ENCODE measurements at regions not wholly inside any gene's neighbourhood (a gene's known extent, or its start where the extent isn't known, plus 50 kb on each side); places are given as distances from the start of the nearest gene placed in this dataset.
"Not testable (repeated sequence)": the region's sequence is repeated elsewhere in the genome, so short reads cannot be mapped to it uniquely, and the experiment has no call there.

- no peak for DNase-seq (ENCODE audit: low spot score)
These were observed 158.9 kb downstream of the HINT1 start for GRCh38 chr5:131005963-131006684.

DNA sequence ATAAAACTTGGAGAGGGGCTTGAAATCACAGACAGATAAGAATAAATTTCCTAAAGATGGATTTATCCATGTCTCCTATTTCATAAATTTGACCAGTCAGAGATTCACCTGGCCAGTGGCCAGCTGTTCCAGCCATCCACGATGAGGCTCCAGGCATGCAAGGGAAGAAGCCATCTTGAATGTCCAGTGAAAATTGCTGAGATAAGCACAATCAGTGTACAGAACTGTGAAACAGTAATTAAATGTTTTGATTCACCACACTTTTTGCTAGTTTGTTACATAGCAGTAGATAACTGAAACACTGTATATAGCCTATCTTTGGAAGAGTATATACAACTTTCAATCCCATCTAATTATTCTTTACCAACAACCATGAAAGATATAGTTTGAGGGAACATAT is 163.5 kb downstream of the HINT1 start:
- DNase-seq (ENCODE audit: low spot score) = no peak

GRCh38 chr5:131000289-131000688 is 164.8 kb downstream of the HINT1 start:
- DNase-seq (ENCODE audit: low spot score) = no peak

DNA sequence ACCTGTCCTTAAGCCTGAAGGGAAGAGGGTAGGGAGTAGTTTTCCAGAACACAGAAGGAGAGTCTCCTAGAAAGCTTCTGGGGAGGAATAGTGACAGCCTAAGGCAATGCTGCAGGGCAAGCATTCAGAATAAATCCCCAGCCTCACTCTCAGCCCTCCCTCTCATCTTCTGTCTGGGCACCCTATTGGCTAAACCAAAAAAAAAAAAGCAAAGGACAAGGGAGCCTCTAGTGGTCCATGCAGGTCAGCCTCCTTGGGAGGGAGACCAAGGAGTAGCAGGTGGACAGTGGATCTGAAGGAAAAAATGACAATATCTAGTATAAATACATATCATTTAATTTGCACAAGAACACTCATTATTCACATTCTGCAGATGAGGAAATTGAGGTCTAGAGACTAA is 168.3 kb downstream of the HINT1 start:
- not testable (repeated sequence) for DNase-seq (ENCODE audit: low spot score)

DNA sequence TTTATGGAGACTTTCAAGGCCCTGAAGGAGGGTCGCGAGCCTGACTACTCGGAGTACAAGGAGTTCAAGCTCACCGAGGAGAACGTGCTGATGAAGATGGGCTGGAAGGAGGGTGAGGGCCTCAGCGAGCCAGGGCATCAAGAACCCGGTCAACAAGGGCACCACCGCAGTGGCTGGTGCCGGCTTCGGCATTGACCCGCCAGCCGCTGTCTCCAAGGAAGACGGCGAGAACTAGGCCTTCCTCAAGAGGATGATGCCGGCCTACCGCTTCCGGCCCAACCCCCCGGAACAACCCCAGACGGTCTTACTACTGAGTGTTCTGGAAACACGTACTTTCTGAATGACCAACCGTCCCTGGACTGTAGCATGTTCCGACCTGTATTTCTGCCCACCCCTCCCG is 169.2 kb downstream of the HINT1 start:
- no peak for DNase-seq (ENCODE audit: low spot score)

DNA sequence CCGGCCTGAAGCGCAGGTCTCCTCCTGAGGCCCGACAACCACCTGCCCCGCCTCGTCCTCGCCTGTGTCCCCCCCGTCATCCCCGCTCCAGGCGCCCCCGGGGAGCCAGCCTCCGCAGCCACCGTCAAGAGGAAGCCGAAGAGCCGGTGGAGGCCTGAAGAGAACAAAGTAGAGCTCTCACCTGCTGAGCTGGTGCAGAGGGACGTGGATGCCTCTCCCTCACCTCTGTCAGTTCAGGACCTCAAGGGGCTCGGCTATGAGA is 169.9 kb downstream of the HINT1 start:
- no peak for DNase-seq (ENCODE audit: low spot score)

DNA sequence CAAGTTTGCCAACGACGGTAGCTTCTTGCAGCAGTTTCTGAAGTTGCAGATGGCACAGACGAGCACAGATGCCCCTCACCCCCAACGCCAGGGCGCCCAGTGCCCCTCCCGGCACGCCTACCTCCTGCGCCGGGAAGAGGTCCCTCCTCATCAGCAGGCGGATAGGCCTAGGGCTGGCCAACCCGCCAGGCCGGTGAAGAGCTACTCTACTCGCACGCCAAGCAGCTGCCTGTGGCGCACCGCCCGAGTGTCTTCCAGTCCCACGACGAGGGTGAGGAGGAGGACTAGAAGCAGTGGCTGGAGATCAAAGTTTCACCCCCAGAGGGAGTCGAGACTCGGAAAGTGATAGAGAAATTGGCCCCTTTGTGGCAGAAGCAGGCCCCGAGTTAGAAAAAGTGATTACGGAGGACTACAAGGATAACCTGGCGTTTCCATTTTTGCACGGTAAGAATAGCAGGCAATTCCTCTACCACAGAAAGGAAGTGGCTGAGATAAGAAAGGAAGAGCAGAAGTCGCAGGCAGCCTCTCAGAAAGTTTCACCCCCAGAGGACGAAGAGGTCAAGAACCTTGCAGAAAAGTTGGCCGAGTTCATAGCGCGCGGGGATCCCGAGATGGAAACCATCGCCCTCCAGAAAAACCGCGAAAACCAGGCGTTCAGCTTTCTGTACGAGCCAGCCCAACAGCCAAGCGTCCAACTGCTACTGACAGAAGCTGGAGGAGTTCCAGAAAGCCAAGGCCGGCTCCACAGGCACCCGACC is 170.4 kb downstream of the HINT1 start:
- no peak for DNase-seq (ENCODE audit: low spot score)

GRCh38 chr5:130992621-130993020 is 172.4 kb downstream of the HINT1 start:
- no peak for DNase-seq (ENCODE audit: low spot score)

DNA sequence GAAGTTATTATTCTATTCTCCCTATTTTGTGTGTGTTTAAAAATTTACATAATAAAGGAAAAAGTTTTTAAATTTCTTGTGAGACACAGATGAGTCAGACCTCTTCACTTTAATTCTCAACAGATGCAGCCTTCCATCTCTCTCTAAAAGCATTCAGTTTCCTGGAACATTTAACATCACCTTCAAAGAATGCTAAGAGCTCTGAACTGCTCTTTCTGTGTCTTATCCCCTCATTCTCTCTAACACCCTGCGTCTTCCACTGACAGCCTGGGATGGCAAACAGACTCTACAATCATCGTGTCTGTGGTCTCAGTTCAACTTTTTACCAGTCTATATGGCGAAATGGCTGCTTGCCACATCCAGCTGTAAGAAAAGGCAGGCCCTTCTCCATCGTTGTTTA is 173.0 kb downstream of the HINT1 start:
- no peak for DNase-seq (ENCODE audit: low spot score)

DNA sequence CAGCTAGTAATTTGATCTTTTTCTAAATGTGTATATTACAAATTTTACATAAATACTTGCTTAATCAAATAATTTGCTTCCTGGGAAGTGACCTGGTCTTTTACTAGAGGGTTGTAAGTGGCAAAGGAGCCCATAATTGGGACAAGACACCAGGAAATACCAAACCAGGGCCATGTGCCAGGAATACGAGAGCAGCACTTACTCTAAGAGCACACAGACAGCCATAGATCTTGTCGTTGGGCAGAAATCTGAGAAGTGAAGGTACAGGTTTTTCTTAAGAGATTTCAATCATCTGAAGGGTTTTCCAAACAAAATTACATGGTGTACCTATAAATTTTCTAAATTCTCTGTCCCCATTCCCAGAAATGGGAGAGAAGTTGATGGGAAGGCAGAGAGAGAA is 179.3 kb downstream of the HINT1 start:
- no peak for DNase-seq (ENCODE audit: low spot score)

DNA sequence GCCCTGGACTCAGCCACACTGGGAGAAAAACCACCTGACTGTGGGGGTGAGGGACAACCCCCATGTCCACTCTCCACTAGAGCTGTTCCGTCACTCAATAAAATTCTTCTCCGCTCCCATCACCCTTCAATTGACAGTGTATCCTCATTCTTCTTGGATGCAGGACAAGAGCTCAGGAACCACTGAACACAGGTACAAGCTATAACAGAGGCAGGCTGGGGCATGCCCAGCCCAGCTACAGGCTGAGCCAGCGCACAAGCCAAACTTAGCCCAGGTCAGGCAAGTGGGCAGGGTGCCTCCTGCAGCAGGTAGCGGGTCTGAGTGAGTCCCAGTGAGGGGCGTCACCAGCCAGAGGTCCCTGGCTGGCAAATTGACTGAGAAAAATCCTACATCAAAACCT is 183.4 kb downstream of the HINT1 start:
- DNase-seq (ENCODE audit: low spot score) = no peak

- DNase-seq (ENCODE audit: low spot score) = no peak
These were observed 186.6 kb downstream of the HINT1 start for GRCh38 chr5:130978475-130978874.

GRCh38 chr5:130976493-130976892 is 188.6 kb downstream of the HINT1 start:
- no peak for DNase-seq (ENCODE audit: low spot score)

GRCh38 chr5:130975847-130976246 is 189.2 kb downstream of the HINT1 start:
- DNase-seq (ENCODE audit: low spot score) = no peak

DNA sequence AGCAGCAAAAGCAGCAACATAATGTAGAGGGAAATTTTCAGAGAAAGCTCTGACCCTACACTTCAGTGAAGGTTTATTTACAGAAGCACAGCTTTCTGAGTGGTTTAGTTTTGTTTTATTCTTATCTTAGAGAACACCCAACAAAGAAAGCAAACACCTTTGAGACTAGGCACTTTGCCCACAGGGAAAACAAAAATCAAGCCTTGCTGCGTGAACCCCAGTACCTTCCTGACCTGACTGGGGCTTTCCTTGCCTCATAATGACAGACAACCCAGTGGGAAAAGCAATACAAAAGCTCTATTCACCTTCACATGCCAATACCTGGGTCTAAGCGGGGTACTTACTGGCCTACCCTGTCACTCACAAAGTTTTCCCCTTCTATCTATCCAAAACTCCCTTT is 189.8 kb downstream of the HINT1 start:
- DNase-seq (ENCODE audit: low spot score) = no peak

- no peak for DNase-seq (ENCODE audit: low spot score)
These were observed 190.9 kb downstream of the HINT1 start for GRCh38 chr5:130974021-130974683.

GRCh38 chr5:130966990-130967525 is 198.0 kb downstream of the HINT1 start:
- no peak for DNase-seq (ENCODE audit: low spot score)

DNA sequence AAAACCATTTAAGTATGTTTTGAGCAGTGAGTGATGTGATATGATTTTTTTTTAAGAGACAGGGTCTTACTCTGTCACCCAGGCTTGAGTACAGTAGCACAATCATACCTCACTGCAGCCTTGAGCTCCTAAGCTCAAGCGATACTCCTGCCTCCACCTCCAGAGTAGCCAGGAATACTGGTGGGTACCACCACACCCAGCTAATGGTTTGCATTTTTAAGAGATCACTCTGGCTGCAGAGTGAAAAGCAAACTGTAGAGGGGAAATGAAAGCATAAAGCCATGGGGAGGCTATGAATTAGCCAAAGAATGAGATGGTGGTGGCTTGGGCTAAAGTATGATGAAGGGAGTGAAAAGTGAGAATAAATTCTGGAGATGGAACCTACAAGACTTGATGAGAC is 199.1 kb downstream of the HINT1 start:
- no peak for DNase-seq (ENCODE audit: low spot score)

- no peak for DNase-seq (ENCODE audit: low spot score)
These were observed 199.7 kb downstream of the HINT1 start for GRCh38 chr5:130965360-130965759.

DNA sequence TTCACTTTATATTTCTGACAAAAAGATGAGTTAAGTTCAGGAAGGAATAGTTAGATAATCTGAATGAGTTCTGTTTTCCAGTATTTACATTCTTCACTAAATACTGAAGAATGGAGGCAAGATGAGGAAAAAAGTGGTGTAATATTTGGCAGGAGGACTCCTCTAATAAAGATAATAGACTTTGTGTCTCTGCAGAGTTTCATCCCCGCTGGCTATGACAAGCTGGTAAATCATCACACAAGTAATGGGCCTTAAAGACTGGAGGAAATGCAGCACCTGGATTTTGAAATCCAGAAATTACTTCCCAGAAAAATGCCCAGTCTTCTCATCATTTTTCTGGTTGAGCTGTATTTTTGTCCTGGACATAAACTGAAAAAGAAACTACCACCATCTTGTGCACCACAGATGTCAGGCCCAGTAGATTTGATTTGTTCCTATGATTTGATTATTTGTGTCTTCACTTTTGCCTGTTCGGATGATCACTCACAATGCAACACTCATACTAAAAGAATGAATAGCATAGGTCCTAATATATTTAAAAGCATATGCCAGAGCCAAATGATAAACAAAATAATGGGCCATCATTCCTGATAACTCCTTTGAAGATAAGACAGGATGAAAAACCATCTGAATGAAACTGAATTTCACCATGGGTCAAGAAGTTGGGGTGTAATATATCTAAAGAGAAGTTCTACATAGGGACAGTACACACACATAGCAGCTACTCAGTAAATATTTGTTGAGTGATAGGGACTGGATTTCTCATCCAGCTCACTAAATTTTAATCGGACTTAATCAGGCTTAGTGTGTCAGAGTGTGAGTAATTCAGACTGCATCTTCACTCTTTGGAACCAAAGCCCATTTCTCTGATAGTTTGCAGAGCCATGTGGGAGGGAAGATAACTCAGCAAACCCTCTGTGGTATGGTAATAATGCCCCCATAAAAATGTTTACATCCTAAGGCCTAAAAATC is 200.5 kb downstream of the HINT1 start:
- DNase-seq (ENCODE audit: low spot score) = no peak

- no peak for DNase-seq (ENCODE audit: low spot score)
These were observed 201.3 kb downstream of the HINT1 start for GRCh38 chr5:130963798-130964197.

- no peak for DNase-seq (ENCODE audit: low spot score)
These were observed 207.9 kb downstream of the HINT1 start for GRCh38 chr5:130957151-130957550.
